HG03378 (cell line): ENCODE measurements at regions not wholly inside any gene's neighbourhood (a gene's known extent, or its start where the extent isn't known, plus 50 kb on each side); places are given as distances from the start of the nearest gene placed in this dataset.
A peak's percentile ranks its signal among the peaks of the same experiment; 100 is the strongest.
"Not testable (repeated sequence)": the region's sequence is repeated elsewhere in the genome, so short reads cannot be mapped to it uniquely, and the experiment has no call there.

Experiments used
- ATAC-seq: cut with Tn5 transposase; IDR thresholded peaks from one replicate; pipeline ENCODE4 v1.9.1; 2021; ENCODE audit warnings: mild to moderate bottlenecking, moderate library complexity; ENCODE audit not compliant: unreplicated experiment

DNA sequence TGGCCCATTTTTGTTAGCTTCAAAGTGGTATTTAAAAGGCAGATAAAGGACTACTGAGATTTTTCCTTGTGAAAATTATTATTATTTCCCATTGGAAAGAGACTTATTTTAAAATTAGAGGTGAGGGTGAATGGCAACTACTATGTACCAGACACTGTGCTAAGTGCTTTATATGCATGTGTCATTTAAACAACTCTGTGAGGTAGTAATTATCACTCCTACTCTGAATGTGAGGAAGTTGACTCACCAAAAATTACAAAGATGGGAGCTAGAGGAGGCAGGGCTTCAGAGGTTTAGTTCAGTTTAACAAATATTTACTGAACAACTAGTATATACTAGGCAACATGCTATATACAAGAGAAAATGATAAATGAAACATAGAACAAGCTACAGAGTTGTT, 78.2 kb downstream of the MSL3 start:
- no peak for ATAC-seq

DNA sequence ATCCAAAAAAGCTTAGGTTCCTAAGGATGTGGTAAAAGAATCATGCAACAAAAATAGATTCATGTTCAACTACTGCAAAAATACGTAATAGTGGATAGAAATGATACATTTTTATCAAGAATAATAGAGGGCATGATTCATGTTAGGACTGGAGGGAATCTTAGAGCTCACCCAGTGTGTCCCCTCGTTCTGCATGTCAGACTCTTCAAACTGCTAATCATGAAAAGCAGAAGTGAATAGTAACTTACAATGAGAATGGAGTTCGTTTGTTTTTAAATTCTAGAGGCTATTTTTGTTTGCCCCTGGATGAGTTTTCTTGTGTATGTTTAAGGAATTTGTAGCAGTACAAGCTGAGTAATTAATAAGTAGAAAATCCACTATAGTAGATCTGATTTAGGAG, 79.4 kb downstream of the MSL3 start:
- ATAC-seq, result no peak

DNA sequence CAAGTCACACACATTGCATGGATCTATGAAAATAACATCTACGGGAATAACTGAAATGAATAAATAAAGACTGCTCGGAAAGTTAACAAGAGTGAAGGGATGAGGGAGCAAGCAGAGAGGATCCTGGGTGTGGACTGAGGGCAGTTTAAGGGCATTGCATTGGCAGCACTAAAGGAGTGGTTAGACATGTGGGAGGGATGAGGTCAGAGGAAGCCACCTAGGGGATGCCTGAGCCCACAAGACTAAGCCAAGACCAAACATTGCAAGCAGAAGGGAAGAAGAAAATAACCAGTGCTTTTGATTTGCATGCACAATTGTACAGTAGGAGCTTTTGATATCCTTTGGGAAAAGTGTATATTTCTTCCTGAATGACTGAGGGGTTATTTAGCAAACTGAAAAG, 106.1 kb downstream of the MSL3 start:
- no peak for ATAC-seq

DNA sequence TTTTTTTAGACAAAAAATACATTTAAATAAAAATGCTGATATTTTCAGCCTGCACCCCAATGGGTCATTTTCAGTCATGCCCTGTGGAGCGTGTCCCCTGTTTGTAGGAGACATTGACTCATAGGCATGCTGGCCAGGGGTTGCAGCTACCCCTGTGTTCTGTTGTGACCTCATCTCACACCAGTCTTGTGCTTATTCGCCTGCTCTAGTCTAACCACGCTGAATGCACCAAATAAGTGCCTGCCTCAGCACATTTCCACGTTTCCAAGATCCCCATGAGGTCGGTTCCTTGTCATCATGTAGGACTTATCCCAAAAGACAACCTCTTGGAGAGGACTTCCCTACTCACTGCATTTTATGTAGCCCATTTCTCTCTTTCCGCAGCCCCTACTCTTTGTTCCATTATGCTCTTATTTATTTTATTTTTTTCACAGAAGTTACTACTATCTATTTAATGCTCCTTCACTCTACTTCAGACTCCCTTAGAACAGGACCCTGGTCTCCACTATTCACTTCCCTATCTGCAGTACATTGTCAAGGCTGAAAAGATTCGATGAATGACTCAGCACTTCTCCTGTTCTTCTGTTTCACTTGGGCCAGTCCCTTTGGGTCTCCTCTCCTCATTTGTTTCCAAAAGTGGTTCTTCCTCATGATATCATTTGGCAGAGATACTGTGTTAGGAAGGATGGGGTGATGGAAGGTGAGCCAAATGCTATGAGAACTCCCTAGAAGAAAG, 109.7 kb downstream of the MSL3 start:
- peak; percentile 46 for ATAC-seq

DNA sequence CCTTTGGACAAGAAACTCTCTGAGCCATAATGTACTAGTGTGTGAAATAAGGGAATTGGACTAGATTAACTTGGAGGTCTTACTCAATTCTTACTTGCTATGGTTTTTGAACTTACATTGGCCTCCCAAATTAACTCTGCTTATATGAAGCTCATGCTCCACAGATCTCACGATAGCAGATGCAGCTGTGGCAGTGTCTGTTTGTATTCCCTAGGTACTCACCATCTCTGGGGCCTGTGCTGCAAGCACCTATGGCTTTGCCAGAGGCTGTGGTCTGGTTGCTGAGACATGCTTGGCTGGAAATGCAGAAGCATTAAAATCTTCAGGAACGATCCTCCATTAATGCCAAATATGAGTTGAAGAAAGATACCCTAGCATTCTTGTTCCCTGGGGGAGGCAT, 112.8 kb downstream of the MSL3 start:
- ATAC-seq, result no peak

DNA sequence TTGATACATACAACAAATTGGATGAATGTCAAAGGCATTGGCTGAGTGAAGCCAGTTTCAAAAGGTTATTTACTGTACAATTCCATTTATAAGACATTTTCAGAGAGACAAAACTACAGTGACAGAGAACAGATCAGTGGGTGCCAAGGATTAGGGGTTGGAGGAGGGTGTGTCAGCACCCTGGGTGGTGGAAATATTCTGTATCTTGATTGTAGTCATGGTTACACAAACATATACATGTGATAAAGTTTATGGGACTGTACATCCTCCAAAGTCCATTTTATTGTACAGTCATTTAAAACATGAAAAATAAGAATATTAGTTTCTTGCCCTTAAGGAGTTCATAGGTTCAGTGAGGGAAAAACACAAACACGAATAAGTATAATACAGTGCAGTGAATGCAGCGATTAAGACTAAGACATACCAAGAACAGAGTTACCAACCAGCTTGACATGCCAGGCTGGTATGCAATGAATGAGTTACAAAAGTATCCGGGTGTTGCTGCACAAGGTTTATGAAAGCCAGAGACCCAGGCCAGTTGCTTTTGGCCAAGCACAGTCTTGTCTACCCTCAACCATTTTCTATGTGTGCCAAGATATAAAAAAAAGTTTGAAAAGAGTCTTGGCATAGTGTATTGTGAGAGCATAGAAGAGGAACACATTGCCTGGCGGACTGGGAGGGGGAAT, 123.6 kb downstream of the MSL3 start:
- no peak for ATAC-seq

DNA sequence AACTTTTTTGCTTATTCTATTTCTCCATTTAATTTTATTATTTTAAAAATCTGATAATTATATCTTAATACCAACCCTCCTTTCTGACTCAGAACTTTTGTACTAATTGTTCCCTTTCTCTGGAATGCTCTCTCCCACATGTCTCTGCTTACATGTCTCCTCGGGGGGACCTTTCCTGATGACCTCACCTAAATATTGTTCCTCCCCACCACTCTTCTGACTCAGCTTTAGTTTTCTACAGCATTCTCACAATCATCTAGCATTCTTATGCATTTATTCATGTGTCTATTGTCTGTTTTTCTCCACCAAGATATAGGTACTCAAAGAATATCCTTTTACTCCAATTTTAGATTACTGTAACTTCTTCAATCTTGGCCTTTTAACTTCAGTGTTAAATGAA, 128.7 kb downstream of the MSL3 start:
- no peak for ATAC-seq

DNA sequence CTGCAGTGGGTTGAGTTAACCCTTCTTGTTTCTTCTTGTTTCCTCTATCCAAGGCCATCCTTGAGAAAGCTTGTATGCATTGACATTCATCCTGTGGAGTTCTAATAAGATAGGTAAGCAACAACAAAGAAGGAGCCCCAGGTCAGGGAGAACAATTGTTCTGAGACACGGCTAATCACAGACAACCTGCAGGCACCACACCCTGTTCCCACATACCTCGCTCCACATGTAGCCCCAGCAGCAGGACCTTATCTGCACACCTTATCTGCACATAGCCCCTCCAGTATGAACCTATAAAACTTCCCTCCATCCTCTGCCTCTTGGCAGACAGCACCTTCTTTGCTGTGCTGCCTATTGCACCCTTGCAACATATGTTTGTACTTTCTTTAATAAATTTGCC, 129.1 kb downstream of the MSL3 start:
- ATAC-seq, result no peak

DNA sequence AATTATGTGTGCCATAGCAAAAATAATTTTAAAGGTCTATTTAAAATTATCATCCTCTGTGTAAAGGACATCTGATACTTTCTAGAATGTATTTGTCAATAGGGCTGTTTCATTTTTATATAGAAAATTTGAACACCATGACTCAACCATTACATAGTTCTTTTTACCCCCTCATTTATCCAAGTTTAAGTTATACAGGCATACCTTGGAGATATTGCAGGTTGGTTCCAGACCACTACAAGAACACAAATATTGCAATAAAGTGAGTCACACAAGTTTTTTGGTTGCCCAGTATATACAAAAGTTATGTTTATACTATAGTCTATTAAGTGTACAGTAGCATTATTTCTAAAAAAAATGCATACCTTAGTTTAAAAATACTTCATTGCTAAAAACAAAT, 130.4 kb downstream of the MSL3 start:
- ATAC-seq, result no peak

DNA sequence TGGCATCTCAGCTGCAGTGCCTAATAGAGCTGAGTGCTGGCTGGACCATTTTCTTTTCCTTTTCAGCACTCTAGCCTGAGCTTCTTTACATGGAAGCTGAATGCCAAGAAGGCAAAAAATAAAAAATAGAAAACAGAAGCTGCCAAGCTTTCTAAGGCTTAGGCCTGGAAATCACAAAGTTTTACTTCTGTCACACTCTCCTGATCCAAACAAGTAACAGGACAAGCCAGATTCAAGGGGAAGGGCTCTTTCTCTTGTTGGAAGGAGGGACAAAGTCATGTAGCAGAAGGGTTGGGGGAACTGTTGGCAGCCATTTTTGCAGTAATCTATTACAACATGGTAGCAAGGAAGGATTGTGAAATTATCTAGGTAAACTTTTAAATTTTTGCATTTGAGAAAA, 131.8 kb downstream of the MSL3 start:
- ATAC-seq, result no peak

DNA sequence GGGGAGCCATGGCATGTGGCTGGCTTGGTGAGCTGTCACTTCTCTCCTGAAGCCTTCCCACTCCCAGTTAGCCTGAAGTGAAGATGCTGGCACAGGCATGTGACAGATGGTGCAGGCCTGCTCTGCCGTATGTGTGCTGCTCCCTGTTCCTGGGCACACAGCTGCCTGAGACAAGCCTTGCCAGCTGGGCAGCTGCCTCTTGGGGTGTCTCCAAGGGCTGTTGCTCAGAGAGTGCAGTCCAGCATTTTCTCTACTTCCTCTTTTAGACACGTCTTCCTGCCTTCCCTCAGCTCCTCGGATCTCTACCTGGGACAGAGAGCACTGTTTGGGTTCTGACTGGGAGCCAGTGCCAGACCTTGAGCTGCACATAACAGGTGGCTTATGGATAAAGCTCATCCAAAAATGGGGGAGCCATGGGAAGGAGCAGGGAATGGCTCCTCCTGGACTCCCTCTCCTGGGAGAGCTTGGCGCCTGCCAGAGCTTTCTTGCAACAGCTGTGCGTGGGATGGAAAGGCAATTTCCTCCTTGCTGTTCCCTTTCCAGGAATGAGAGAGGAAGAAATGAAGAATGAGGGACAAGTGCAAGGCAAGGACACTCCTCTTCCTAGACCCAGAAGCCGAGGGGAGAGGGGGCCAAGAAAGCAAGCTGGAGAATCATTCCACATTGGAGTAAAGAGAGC, 132.9 kb downstream of the MSL3 start:
- ATAC-seq, result no peak

DNA sequence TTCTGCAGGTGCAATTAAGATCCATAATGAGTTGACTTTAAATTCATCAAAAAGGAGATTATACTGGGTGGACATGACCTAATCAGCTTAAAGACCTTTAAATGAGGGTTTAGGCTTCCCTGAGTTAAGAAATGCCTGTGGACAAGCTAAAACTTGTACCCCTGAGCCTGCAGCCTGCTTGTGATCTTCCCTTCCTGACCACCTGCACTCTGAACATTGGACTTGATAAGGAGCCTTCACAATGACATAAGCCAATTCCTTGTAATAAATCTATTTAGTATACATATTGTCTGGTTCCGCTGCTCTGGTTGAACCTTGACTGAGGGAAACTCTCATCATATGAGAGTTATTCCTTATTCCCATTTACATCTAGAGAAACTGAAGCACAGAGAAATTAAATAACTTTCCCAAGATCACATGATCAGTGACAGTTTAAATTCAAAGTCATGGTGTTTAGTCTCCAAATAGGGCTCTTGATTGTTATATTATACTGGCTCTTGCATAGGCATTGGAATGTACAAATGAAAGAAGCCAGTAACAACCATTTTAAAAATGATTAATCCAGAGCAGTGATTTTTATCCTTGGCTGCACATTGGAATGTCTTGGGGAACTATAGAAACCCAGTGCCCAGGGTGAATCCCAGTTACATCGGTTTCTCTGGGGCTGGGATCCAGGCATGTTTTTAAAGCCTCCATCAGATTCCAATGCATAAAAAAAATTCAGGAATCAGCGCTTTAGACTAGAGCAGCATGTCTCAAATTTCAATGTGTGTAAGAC, 136.1 kb downstream of the MSL3 start:
- no peak for ATAC-seq

DNA sequence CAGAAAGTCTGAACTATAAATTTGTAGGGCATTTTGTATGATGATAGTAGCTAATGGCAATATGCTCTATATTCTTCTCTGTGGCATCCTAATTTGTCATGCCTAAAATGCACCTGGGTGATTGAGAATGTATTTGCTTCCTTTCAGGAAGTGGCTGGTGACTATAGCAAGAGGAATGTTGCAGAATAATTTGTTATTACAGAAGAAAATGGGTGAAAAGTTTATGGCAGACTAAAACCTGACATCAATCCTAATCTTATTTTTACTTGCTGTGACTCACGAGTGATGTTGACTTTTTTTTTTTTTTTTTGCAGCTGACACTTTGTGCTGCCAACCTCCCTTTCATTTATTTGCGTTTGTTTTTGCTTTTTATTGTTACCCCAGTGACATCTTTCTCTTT, 141.1 kb downstream of the MSL3 start:
- no peak for ATAC-seq

DNA sequence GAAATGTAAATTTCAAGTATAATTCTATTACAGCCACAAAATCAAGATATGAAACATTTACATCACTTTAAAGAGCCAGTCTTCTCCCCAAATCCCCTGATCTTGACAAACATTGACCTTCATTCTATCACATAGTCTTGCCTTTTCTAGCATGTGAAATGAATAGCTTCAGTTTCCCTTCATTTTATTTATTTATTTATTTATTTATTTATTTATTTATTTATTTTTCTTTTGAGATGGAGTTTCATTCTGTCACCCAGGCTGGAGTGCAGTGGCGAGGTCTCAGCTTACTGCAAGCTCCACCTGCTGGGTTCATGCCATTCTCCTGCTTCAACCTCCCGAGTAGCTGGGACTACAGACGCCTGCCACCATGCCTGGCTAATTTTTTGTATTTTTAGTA, 147.9 kb downstream of the MSL3 start:
- ATAC-seq, result not testable (repeated sequence)

DNA sequence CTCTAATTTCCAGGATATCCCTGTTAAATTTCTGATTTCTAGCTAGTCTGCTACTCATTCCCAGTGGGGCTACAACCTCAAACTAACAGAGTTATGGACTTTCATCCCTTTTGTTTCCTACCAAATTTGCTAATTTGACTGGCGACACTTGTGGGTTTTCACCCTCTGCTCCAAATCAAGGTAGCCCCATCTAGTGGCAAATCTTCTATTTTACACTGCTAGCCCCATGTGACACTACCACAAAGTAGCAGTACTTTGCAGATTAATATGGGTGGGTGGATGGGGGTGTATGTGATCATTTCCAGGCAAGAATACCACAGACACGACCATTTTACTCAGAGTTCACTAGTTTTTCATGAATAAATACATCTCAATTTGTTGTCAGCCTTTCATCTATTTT, 150.3 kb downstream of the MSL3 start:
- peak; percentile 88 for ATAC-seq

DNA sequence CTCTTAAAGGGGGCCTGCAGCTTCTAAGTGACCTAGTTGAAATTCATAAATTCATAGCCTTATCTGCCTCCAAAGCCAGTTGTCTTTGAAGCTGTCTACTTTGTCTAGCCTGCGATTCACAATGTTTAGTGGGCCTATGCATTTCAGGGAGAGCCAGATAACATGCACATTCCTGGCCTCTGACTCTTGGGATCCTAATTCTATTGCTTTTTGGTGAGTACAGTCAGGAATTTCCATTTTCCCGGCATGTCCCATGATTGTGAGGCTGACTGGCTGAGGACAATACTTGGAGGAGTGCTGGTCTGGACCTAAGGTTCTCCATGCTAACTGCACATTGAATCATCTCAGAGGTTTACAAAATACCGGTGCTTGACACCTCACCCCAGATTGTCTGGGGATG, 155.0 kb downstream of the MSL3 start:
- no peak for ATAC-seq

DNA sequence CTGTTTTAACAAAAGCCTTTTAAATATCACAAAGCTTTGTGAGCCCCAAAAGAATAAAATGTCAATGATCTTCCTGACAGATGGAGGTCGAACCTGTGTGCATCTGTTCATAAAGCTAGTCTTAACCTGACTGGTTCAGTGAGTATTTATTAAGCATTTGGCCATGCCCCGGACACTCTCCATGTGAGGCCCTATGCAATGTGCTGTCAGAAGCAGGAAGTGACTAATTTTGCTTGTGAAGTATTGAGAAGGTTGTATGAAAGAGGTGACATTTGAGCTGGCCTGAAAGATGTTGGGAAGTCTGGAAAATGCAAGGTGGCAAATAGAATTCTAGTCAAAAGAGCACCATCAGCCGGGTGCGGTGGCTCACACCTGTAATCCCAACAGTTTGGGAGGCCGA, 171.4 kb downstream of the MSL3 start:
- ATAC-seq, result no peak

DNA sequence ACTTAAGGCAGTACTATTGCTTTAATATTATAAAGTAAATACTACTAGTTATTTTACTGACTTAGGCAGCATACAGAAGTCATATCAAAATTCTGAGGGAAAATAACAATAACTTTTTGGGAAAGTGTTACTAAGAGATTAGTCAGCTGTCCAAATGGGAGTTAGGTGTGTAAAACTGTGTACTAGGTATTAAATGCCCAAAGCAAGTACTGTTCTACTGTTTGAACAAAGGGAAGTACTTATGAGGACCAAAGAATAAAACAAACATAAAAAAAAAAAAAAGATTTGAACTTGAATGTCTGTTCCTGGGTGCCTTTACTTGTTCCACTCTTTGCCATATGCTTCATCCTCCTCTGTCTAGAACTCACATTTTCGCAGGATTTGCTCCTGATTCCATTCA, 174.4 kb downstream of the MSL3 start:
- ATAC-seq, result no peak

DNA sequence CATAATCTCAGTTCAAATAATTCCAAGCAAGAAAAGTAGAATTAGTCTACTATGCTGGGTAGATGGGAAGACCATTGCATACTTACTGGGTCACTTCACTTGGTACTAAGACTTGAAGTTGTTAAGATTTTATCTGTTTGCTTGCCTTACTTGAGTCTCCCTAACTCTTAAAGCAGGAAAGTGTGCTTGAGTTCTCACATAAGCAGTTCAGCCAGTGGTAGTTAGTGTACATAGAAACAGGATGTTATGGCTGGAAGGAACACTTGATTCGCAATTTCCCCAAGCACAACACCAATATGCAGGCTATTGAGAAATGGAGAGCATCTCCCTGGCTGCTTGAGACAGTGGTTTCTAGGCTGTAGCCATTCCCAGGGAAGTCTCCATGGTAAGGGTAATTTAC, 176.1 kb downstream of the MSL3 start:
- ATAC-seq, result no peak

DNA sequence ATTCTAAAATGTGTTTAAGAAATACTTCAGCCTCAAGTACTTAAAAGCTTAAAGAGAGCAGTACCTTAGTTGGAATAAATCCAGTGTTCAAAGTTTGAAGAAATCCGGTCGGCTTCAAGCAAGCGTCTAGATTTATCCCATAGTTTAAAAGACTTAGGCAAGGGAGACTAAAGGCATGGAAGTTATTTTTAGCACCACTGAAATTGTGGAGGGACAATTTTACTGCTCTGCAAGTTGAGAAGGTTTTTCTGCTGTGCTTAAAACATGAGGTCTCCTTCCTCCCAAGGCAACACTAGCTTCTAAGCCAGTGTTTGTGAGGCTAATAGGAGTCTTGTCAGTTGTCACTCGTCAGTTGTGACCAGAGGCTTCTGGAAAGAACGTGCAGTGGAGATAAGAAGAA, 183.5 kb downstream of the MSL3 start:
- ATAC-seq, result no peak

DNA sequence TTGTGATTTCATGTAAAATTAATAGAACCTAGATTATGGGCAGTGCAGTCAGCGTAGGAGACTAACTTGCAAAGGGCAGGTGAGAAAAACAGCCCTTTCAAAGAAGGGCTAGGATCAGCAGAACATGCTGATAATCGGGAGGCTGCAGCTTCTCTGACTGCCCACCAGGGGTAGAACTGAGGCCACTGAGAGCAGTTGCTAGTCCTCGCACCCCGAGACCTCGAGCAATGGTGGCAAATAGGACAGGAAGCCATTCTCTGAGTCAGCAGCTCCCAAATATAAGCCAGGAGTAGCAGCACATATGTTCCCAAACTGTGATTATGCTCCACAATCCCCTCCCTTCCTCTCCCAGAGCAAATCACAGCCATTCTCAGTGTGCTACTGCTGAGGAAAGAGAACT, 186.5 kb downstream of the MSL3 start:
- no peak for ATAC-seq

DNA sequence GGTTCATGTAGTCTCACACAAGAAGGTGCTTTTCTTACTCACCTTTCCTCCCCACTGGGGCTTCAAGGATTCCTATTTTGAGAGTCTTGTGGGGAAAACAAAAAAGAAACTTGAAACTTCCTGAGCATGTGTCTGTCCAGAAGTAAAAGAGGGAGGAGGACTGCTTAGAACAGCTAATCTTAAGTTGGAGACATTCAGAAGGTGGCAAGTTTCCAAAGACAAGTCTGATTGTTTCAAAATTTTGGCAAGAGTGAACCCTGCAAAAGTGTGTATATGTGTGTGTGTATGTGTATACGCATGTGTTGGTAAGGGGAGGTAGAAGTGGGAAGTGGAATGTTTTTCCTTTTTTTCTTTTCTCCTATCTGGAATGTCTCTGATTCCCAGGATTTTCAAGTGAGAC, 189.0 kb upstream of the FRMPD4 start:
- ATAC-seq, result no peak
